Epithelial cell of esophagus (primary cell): ENCODE measurements at regions not wholly inside any gene's neighbourhood (a gene's known extent, or its start where the extent isn't known, plus 50 kb on each side); places are given as distances from the start of the nearest gene placed in this dataset.

Experiments
- DNase-seq: peaks from one replicate; pipeline ENCODE4 v3.0.0; 2010; ENCODE audit warnings: low read depth
- H3K4me3 ChIP-seq: 2 replicates; pipeline ENCODE4 v1.5.1; 2011; ENCODE audit warnings: mild to moderate bottlenecking, low read length, control low read depth
- CTCF ChIP-seq: IDR thresholded peaks from 2 replicates; pipeline ENCODE4 v1.5.1; 2011; ENCODE audit warnings: low read depth, mild to moderate bottlenecking, low read length, control low read depth, inconsistent platforms; ENCODE audit not compliant: insufficient read depth; ENCODE audit errors: missing control alignments

GRCh38 chr2:118165595-118165994, 77.3 kb downstream of the INSIG2 start:
- no peak for TF ChIP-seq CTCF
- no peak for DNase-seq
- no peak overlapping the region for H3K4me3 ChIP-seq
